IPS-NIHi7 (cell line): ENCODE measurements at regions not wholly inside any gene's neighbourhood (a gene's known extent, or its start where the extent isn't known, plus 50 kb on each side); places are given as distances from the start of the nearest gene placed in this dataset.
"Not testable (repeated sequence)": the region's sequence is repeated elsewhere in the genome, so short reads cannot be mapped to it uniquely, and the experiment has no call there.

ENCODE experiments used
- DNase-seq: peaks from one replicate; pipeline ENCODE4 v3.0.0; 2012; ENCODE audit warnings: mixed read lengths; ENCODE audit errors: extremely low spot score

DNA sequence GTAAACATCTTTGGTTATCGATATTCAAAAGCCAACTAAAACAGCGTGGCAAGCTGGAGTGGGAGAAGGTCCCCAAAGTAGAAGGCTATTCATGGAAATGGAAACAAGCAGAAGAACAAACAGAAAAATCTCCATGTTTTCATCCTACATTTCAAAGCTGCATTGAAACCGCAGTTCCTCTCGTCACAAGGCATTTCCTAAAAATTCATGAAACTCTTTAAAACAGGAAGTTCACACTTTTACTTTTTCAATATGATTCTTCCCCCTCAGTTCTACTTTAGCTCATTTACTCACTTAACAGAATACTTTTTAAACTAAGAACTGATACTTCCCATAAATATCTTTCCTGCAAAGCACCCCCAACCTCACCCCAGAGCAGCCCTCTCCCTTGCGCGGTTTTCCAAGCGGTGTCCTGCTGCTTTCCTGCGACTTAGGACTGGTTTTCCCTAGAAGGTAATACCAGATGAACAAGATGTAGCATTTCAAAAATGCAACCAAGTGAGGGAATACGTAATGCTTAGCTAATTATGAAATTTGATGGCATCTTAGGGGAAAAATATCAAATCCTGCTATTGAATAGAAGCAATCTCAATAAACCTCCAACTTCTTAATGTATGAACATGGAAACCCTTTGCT, 228.3 kb upstream of the PKN2 start:
- no peak for DNase-seq

DNA sequence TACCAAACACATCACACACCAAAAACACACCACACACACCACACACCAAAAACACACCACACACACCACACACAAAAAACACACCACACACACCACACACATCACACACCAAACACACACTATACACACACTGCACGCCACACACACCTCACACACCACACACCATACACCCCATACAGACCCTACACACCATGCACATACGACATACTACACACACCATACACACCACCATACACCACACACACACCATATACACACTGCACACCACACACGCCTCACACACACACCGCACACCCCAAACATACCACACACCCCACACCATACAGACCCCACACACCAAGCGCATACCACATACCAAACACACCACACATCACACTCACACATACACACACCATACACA, 226.9 kb upstream of the PKN2 start:
- DNase-seq = no peak

DNA sequence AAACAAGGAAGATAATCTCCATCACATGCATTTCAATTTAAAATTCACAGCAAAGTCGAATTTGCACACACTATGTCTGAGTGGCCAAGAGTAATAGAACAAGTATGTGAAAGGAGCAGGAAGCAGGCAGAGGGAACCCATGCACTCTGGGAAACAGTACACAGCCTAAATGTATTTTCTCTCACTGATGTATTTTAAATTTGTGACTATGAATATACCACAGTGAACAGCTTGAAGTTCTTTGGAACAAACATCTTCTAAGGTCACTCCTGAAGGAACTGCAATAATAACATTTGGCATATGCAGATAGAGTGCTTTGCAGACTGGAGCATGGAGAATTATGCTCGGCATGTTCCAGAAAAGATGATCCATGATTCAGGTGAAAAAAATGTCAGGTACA, 223.1 kb upstream of the PKN2 start:
- no peak for DNase-seq

GRCh38 chr1:88462096-88462487, 222.0 kb upstream of the PKN2 start:
- DNase-seq = no peak

- peak; percentile 76 for DNase-seq
Observed at GRCh38 chr1:88462488-88463261, 221.4 kb upstream of the PKN2 start.

GRCh38 chr1:88463401-88463985, 220.6 kb upstream of the PKN2 start:
- DNase-seq = no peak

DNA sequence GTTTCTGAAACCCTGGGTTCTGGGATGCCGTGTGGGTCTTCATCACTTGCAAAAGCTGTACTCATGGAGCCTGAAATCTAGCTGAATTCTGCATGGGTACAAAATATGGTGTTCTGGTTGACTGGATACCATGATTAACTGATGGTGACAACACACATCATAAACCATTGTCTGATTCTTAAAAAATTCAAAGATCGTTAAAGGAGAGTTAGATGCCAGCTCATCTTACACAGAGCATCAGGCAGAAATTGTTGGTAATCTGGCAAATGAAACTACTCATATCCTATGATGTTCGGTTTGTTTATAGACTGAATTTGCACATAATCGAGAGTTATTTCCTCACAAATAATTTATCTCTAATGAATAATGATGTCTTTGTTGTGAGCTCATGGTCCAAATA, 218.1 kb upstream of the PKN2 start:
- no peak for DNase-seq

- no peak for DNase-seq
Observed at GRCh38 chr1:88466899-88467580, 217.0 kb upstream of the PKN2 start.

DNA sequence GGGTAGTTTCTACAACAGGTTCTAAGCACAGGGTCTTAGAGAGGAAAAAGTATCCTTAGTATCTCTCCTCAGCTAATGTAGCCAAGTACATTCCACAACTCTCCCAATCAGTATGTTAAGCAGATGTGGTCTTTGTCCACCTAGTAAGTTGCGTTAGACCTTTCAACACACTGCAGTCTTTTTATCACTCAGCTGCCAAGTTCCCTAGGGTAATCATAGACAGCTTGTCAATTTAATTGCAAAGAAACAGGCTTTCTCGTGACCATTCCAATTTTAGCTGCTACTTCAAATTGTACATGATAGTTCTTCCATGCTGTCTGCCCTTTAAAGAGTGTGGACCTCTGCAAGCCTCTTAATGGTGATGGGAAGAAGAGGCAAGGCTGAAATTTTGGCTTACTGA, 211.8 kb upstream of the PKN2 start:
- no peak for DNase-seq

- DNase-seq = no peak
Observed at GRCh38 chr1:88472714-88473113, 211.4 kb upstream of the PKN2 start.

DNA sequence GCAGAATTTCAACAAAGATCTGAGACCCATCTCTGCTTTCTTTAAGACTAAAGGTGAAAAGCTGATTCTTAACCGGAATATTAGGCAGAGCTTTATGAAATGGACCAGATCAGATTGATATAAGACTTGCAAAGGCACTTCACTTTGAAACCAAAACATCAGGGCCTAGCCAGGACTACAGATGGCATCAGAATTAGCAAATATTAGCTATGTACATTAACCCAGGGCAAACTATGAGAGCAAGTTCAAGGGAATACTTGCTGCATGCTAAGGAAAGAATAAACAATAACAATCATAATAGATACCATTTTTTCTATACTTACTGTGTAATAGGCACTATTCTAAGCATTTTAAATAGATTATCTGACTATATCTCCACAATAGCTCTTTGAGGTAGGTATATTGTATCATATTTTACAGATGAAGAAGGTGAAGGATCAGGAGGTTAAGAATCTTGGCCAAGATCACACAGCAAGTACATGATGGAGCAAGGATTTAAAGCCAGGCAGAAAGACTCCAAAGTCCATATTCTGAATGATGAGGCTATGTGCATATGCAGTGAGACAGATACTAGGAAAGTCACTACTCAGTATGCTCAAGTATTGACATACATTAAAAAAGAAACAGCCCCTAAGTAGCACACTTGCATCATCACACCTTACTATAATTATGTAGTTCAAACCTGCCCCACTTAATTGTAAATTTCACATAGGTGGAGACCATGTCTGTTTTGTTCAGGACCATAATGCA, 209.3 kb upstream of the PKN2 start:
- DNase-seq = no peak

DNA sequence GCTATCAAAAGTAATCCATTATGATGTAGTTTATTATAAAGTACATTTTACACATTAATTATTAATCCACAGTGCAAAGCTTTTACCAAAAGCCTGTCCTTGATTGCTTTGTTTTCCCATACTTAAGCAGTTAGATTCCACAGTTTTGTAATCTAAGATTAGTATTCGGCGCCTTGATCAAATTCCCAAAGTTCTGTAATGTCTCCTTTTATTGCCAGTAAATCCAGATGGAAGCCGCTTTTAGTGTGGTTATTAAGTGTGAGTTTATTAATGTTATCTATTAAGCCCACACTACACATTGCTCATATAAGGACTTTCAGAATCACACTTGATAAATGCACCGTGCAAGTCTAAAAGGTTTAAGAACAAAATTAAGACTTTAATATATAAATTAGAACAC, 199.2 kb upstream of the PKN2 start:
- DNase-seq = no peak

GRCh38 chr1:88488237-88488636, 195.8 kb upstream of the PKN2 start:
- no peak for DNase-seq

- DNase-seq = no peak
Observed at GRCh38 chr1:88490676-88491075, 193.4 kb upstream of the PKN2 start.

DNA sequence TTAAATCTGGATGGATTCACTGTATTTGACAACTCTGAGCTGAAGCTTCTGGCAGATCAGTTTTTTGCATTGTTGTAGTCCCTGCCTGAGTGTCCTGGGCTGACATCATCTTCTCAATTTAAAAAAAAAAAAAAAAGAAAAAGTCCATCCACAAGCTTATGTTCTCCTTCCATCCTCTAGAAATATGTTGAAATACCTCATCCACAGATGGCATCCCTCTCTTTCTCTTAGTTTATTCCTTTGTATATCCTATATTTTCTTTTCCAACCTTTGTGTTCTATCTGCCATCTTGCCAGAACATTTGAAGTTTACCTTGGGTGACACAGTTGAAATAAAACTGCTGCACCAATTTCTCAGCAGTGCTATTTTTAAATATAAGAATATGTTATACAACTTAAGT, 184.4 kb upstream of the PKN2 start:
- DNase-seq = no peak

DNA sequence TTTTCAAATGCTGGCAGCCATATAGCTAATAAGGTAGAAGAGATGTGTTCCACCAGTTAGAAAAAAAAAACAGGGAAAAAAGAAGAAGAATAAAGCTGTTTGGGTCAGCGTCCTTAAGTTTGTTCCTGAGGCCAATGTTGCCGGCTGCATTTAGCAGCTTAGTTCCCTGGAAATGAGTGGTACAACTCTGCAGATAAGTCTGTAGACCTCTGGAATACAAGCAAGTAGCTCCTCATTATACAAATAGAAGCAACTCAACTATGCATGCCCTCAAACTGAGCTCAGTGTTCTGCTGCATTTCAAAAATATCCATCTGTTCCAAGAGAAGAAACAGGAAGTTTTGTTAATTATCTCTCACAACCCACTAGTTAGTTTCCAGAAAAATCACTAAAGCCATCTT, 181.2 kb upstream of the PKN2 start:
- no peak for DNase-seq

GRCh38 chr1:88503646-88504045, 180.4 kb upstream of the PKN2 start:
- DNase-seq = no peak

DNA sequence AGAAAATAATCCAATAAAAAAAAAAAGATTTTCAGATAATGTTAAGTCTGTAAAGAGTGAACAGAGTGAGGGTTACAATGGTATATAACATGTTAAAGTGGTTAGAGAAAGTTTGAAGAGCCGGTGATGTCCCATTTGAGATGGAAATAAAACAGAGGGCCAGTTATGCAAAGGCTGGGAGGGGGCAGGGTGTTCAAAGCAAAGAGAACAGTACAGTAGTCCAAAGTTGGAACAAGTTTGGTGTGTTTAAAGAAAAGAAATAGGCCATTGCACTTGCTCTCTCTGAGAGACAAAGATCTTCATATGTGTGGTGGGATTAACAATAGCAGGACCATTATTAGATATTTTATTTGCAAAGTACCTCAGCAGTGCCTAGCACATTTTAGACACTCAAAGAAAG, 179.5 kb upstream of the PKN2 start:
- no peak for DNase-seq

DNA sequence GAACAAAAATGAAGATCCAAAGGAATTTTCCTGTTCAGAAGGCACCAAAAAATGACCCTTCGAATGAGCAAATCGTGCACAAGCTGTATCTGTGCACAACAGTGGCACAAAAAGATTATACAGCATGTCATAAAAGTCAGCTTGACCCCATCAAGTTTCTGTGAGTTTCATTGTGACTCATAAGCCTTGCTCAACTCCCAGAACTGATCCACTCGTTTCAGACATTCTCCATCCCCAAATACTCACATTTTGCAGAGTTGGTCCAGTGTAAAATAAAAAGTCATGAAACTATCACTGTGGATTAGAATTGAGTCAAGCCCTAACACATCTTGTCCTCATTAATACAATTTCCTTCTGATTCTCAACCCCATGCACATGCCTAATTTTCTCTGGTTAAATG, 174.7 kb upstream of the PKN2 start:
- DNase-seq = no peak

DNA sequence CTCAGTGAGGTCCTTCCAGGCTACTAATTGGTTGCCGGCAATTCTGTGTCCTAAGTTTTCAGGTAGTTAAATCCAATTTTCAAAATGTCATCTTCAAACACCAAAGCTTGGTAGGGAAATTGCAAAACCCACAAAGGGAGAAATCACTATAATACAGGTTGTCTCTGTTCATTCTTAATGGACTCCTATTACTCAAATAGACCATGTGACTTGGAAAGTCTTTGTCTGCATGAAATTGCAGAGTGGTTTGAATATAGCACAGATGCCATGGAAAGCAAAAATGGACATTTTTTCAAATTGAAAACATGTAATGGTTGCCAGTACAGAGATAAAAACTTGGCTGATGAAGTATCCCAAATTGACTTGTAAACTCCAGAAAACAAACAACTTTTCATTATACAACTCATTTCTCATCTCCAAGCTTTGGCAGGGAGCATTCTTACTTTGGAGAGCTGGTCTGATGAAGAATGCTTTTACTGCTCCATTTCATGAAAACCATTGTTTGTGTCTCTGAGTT, 169.5 kb upstream of the PKN2 start:
- DNase-seq = no peak

- not testable (repeated sequence) for DNase-seq
Observed at GRCh38 chr1:88517499-88517898, 166.6 kb upstream of the PKN2 start.

DNA sequence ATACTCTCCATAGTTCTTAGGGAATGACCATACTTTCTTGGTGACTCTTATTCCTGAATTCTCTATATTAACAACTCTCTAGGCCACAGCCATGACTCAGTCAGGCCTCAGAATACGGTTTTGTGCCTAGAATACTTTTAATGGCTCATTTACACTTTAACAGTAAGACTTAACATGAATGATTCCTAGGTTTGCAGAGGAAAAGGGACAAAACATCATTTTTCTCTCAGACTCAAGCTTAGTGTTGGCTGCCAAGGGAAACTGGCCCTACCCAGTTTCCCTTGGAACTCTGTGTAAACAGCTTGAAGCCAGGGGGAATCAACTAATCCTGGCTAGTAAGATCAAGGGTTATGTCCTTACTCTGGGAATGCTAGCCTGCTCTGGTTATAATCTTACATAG, 164.9 kb upstream of the PKN2 start:
- peak; percentile 16 for DNase-seq
